ENCODE measurements at regions not wholly inside any gene's neighbourhood (a gene's known extent, or its start where the extent isn't known, plus 50 kb on each side); places are given as distances from the start of the nearest gene placed in this dataset.

GRCh38 chr12:94777936-94778335 lies 127.6 kb upstream of the TMCC3 start:
- DNase-seq, result no peak

DNA sequence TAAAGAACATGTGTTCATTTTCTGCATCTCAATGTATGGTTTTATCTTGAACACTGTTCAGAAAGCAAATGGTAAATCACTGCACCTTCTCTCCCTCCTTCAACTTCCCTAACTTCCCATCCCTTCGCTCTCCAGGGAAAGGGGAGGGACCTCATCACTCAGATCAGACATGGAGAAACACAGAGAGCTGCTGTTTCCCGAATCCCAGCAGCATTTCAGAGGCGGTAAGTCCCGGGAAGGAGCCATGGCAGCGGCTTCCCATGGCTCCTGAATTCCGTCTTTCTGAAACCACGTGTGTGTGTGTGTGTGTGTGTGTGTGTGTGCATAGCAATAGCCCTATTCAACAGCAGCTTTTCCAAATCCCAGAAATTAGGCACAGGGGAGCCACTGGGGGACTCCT lies 125.4 kb upstream of the TMCC3 start:
- DNase-seq, result no peak

GRCh38 chr12:94771741-94772140 lies 121.4 kb upstream of the TMCC3 start:
- no peak for DNase-seq

DNA sequence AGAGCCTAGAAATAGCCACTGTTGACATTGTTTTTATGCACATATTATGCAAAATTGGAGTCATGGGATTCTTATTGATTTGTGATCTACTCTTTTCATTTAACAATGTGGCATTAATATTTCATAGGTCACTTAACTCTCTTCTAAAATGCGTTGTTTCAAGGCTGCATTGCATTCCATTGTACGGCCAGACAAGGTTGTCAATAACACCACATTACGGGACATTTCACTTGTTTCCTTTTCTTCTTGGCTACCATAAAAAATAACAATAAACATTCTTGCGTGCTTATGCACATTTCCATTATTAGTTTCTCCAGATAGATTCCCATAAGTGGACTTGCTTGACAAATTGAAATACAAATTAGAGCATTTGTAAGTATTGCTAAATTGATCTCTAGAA lies 120.8 kb upstream of the TMCC3 start:
- DNase-seq, result no peak

- no peak for DNase-seq
Observed at GRCh38 chr12:94770791-94771190, 120.4 kb upstream of the TMCC3 start.

- DNase-seq, result no peak
Observed at GRCh38 chr12:94769776-94770759, 119.7 kb upstream of the TMCC3 start.

GRCh38 chr12:94769047-94769420 lies 118.7 kb upstream of the TMCC3 start:
- peak; percentile 52 for DNase-seq

- DNase-seq, result no peak
Observed at GRCh38 chr12:94768398-94769046, 118.2 kb upstream of the TMCC3 start.

DNA sequence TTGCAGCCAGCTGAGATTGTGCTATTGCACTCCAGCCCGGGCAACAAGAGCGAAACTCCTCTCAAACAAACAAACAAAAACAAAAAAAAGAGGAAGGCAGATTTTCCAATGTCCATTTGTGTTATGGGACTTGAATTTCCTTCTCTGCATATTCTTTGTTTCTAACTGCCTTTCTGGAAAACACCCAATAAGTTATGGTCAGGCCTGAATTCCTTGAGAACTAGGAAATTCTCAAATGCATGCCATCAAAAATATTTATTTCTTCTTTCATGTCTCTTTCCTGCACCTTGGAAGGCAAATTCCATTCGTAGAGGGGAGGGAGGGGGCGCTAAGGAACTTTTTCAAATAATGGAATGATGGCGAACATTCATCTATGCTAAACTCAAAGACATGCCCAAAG lies 117.6 kb upstream of the TMCC3 start:
- DNase-seq, result no peak

GRCh38 chr12:94766397-94766796 lies 116.0 kb upstream of the TMCC3 start:
- DNase-seq, result no peak

GRCh38 chr12:94763462-94763861 lies 113.1 kb upstream of the TMCC3 start:
- no peak for DNase-seq

- DNase-seq, result no peak
Observed at GRCh38 chr12:94762943-94763342, 112.6 kb upstream of the TMCC3 start.

GRCh38 chr12:94762259-94762942 lies 112.0 kb upstream of the TMCC3 start:
- DNase-seq, result no peak

DNA sequence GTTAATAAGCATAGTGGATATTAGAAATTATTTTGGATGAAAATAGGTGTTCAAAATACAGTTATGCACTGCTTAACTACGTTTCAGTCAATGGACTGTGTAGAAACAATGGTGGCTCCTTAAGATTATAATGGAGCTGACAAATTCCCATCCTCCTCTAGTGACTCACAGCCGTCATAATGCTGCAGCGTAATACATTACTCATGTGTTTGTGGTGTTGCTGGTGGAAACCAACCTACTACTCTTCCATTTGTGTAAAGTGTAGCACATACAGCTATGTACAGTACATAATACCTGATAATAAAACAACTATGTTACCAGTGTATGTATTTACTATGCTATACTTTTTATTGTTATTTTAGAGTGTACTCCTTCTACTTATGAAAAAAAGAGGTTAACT lies 111.2 kb upstream of the TMCC3 start:
- DNase-seq, result no peak

DNA sequence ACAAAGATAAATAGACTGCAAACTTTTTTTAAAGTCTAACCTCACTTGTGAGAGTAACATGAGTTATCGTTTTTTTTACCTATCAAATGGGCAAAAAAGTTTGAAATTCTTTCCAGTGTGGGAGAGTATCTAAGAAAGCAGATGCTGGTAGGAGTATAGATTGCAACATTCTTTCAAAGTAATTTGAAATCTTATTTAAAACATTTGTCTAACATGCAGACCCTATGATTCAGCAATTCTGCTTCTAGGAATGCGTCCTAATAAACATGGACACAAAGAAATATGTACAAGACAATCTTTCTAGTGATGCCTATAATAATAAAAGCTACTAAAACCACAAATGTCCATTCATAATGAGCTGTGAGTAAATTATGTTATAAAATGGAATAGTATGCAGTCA lies 110.4 kb upstream of the TMCC3 start:
- peak; percentile 38 for DNase-seq

GRCh38 chr12:94756789-94757188 lies 106.4 kb upstream of the TMCC3 start:
- no peak for DNase-seq

DNA sequence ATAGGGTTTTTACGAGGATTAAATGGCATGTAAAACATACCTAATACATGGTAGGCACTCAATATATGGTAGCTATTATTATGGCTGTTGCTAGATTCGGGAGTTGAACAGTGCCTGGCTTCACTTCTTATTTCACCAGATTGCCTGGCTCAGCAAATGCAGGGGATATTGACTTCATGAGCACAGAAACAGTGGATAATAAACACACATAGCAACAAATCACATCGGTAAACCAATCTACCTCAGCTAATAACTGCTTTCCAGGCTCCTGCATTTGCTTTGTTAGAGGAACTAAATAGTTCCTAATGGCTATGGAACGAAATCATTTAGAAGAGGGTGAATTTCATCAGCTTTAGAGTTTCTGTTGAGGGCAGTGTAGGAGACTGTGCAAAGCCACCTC lies 105.2 kb upstream of the TMCC3 start:
- no peak for DNase-seq

- no peak for DNase-seq
Observed at GRCh38 chr12:94754653-94755052, 104.3 kb upstream of the TMCC3 start.

DNA sequence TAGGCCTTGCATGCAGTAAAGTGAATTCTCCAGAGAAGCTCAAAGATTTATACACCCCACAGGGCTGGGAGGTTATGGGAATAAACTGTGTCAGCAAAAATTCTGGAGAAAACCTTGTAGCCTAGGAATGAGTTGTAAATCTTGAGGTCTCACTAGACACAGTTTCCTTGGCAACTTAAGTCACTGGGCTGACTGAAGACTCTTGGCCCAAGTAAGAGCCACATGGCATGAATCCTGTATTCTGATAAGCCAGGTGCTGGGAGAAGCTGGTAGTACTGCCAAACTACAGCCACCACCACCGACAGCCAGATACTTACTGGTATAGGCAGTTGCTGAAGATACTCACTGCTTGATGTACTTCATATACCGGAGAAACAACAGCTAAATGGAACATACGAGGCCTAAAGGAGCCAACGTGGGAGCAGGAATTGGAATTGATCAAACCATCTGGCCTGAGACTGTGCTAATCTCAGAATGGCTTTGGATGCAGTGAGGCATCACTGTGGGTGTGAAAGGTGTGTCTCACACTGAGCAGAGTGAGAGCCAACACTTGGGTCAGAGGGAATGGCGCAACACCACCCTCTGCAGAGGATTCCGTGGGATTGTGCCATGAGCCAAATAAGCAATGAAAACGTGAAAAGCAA lies 102.8 kb upstream of the TMCC3 start:
- DNase-seq, result no peak

DNA sequence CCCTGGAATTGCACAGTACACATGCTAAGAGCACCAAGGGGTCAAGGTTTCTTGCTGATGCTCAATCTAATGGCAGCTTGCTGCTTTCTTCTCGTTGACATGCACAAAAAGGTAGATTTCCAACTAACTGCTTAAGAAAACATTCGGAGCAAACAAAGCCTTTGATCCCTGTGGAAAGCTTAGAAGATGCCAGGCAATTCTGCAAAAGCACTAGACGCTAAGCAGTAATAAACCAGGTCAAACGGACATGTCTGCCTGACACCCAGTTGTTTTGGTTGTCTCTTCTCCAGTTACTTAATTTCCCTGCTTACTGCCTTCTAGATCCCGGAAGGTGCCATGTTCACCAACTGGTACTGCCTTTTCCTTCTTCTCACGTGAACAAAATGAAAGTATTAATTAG lies 100.5 kb upstream of the TMCC3 start:
- DNase-seq, result no peak

DNA sequence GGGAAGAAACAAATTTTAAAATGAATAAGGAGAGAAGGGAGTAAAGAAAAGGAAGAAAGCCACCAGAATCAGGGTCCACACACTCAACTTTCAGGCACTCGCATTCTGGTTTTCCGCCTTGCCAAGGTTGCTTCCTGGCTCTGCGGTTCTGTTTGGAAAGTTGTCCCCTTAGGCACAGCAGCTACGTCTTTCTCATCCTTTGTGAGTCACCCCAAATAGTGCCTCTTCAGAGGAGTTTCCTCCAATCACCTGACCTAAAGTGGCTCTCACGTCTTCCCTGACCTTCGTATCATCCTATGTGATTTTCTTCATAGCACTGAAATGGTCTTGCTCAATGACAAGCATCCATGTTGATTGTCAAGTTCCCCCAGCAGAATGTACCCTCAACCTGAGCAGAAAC lies 99.5 kb upstream of the TMCC3 start:
- no peak for DNase-seq

DNA sequence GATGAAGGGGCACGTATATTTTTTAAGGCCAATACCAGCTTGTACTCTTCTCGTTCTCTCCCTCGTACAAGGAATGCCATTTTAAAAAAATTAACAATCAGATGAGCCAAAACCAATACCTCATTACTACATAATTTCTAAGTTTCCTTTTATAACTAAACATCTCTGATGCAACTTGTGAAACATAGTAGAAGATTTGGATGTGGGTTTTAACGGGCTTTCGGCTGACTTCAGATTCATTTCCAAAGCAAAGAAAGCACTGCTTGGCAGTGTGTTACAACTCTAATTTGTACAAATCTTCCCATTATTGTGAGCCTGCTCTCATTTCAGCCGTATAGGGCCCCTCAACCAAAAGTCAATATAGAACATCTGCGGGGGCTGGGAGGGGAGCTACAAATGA lies 99.1 kb upstream of the TMCC3 start:
- DNase-seq, result no peak

- DNase-seq, result no peak
Observed at GRCh38 chr12:94748726-94749421, 98.5 kb upstream of the TMCC3 start.
